ENCODE measurements at regions not wholly inside any gene's neighbourhood (a gene's known extent, or its start where the extent isn't known, plus 50 kb on each side); places are given as distances from the start of the nearest gene placed in this dataset.

GRCh38 chr12:124442772-124443445, 124.5 kb downstream of the NCOR2 start:
- H3K27ac Mint-ChIP-seq = no peak overlapping the region
- Histone ChIP-seq H3K27me3 (ENCODE audit: control insufficient read depth, insufficient read depth, low read length) (no peaks in the 10 kb centered on the region), H3K4me1 (ENCODE audit: control insufficient read depth, insufficient read depth, low read length) (peaks cover 18% of the 10 kb centered on the region), H3K9me3 (ENCODE audit: control insufficient read depth, insufficient read depth, low read length) (no peaks in the 10 kb centered on the region), H3K4me3 (ENCODE audit: low read length) (no peak overlapping the region), H3K27ac (ENCODE audit: low read length) (no peak overlapping the region), H3K36me3 (ENCODE audit: control insufficient read depth, insufficient read depth, low read length) (peaks cover 31% of the 10 kb centered on the region)
- ATAC-seq (no peak), DNase-seq (no peak)
- peaks cover 33 to 36% of the 10 kb centered on the region in 2 donors for H3K4me1 Mint-ChIP-seq
- no peaks in the 10 kb centered on the region for H3K27me3 Mint-ChIP-seq (ENCODE audit: low read depth in 2 of 2)
- H3K4me3 Mint-ChIP-seq = no peak overlapping the region
- no peak for TF ChIP-seq CTCF (IDR thresholded peaks at IDR 0.05)
- no peaks in the 10 kb centered on the region for H3K9me3 Mint-ChIP-seq
- intact Hi-C loops (cut with micrococcal nuclease) = no loop called here
- H3K36me3 Mint-ChIP-seq = peaks cover 7% of the 10 kb centered on the region
- 97% methylated on average over 29 of the region's 29 CpGs for WGBS (ENCODE audit: insufficient coverage)

GRCh38 chr12:124442281-124442680, 125.1 kb downstream of the NCOR2 start:
- Histone ChIP-seq H3K27ac (ENCODE audit: low read length) (no peak overlapping the region), H3K9me3 (ENCODE audit: control insufficient read depth, insufficient read depth, low read length) (no peaks in the 10 kb centered on the region), H3K36me3 (ENCODE audit: control insufficient read depth, insufficient read depth, low read length) (peaks cover 31% of the 10 kb centered on the region), H3K4me3 (ENCODE audit: low read length) (no peak overlapping the region), H3K27me3 (ENCODE audit: control insufficient read depth, insufficient read depth, low read length) (no peaks in the 10 kb centered on the region), H3K4me1 (ENCODE audit: control insufficient read depth, insufficient read depth, low read length) (peaks cover 18% of the 10 kb centered on the region)
- Mint-ChIP-seq H3K4me1 (peaks cover 33 to 36% of the 10 kb centered on the region in 2 donors), H3K4me3 (no peak overlapping the region), H3K27ac (no peak overlapping the region), H3K27me3 (ENCODE audit: low read depth in 2 of 2) (no peaks in the 10 kb centered on the region), H3K36me3 (peaks cover 7% of the 10 kb centered on the region), H3K9me3 (no peaks in the 10 kb centered on the region)
- 86% methylated on average over 5 of the region's 6 CpGs for WGBS (ENCODE audit: insufficient coverage)
- intact Hi-C loops (cut with micrococcal nuclease) = no loop called here
- DNase-seq (no peak), ATAC-seq (no peak)
- no peak for TF ChIP-seq CTCF (IDR thresholded peaks at IDR 0.05)

- H3K27me3 ChIP-seq (ENCODE audit: control insufficient read depth, insufficient read depth, low read length) = no peaks in the 10 kb centered on the region
- Mint-ChIP-seq H3K27me3 (ENCODE audit: low read depth in 2 of 2) (no peaks in the 10 kb centered on the region), H3K4me1 (peaks cover 33 to 36% of the 10 kb centered on the region in 2 donors), H3K27ac (no peak overlapping the region), H3K36me3 (peaks cover 7% of the 10 kb centered on the region), H3K9me3 (no peaks in the 10 kb centered on the region), H3K4me3 (no peak overlapping the region)
- WGBS (ENCODE audit: insufficient coverage) = 91% methylated on average over 18 of the region's 18 CpGs
- peaks cover 18% of the 10 kb centered on the region for H3K4me1 ChIP-seq (ENCODE audit: control insufficient read depth, insufficient read depth, low read length)
- TF ChIP-seq CTCF (IDR thresholded peaks at IDR 0.05) = no peak
- ATAC-seq (no peak), DNase-seq (no peak)
- no peak overlapping the region for H3K27ac ChIP-seq (ENCODE audit: low read length)
- no peak overlapping the region for H3K4me3 ChIP-seq (ENCODE audit: low read length)
- H3K9me3 ChIP-seq (ENCODE audit: control insufficient read depth, insufficient read depth, low read length) = no peaks in the 10 kb centered on the region
- peaks cover 31% of the 10 kb centered on the region for H3K36me3 ChIP-seq (ENCODE audit: control insufficient read depth, insufficient read depth, low read length)
- intact Hi-C loops (cut with micrococcal nuclease) = no loop called here
These were observed 125.8 kb downstream of the NCOR2 start for GRCh38 chr12:124441443-124442194.
